HG02938 (cell line): ENCODE measurements at regions not wholly inside any gene's neighbourhood (a gene's known extent, or its start where the extent isn't known, plus 50 kb on each side); places are given as distances from the start of the nearest gene placed in this dataset.

Experiments
- ATAC-seq: cut with Tn5 transposase; IDR thresholded peaks from one replicate; pipeline ENCODE4 v1.9.1; 2021; ENCODE audit warnings: mild to moderate bottlenecking, moderate library complexity; ENCODE audit not compliant: unreplicated experiment

GRCh38 chr20:48212806-48213509 is 427.7 kb upstream of the SULF2 start:
- ATAC-seq, result no peak

- ATAC-seq, result no peak
Observed at GRCh38 chr20:48211847-48212246, 426.6 kb upstream of the SULF2 start.

DNA sequence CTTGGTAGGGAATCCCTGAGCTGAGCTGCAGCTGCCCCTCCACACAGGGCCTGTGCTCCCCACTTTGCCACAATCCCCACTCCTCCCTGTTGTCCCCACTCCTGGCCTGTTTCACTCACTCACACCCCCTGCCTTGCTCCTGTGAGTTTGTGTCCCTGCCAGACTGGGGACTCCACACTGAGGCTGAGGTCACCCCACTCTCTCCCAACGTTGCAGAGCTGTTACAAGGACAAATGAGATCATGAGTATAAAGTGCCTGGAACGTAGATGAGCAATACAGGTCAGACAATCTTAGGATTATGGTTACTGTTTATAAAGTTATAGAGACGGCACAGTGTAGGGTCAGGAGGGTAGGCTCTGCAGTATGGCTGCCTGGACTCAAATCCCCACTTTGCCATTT is 426.0 kb upstream of the SULF2 start:
- no peak for ATAC-seq

GRCh38 chr20:48210111-48211027 is 425.1 kb upstream of the SULF2 start:
- no peak for ATAC-seq

DNA sequence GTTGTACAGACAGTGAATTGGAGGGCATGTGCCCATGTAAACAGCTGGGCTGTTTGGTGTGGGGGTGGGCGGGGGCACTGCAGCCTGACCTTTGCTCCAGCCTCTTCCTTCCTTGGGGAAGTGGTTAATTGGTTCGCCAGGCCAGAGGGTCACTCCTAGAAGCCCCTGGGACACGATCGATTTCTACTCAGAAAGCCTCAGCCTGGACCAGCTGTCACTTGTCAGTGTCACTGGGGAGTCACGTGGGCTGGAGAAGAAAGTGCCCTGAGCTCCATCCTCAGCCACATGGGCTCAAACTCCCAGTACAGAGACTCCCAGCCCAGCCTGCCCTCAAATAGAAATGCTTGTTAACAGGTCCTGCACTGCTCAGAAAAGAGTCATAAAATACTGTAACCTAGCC is 423.8 kb upstream of the SULF2 start:
- no peak for ATAC-seq

GRCh38 chr20:48208176-48208575 is 422.9 kb upstream of the SULF2 start:
- ATAC-seq, result no peak

DNA sequence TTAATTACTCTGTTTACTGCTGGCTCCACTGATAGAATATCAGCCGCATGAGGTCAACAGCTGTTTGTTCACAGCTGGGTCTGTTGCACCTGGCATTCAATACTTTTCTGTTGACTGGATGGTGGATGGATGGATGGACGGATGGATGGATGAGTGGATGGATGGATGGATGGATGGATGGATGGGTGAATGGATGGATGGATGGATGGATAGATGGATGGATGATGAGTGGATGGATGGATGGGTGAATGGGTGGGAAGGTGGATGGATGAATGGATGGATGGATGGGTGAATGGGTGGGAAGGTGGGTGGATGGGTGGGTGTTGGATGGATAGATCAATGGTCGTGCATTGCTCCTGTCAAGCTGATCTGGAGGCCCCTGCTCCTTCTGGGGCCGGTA is 422.2 kb upstream of the SULF2 start:
- ATAC-seq, result no peak

DNA sequence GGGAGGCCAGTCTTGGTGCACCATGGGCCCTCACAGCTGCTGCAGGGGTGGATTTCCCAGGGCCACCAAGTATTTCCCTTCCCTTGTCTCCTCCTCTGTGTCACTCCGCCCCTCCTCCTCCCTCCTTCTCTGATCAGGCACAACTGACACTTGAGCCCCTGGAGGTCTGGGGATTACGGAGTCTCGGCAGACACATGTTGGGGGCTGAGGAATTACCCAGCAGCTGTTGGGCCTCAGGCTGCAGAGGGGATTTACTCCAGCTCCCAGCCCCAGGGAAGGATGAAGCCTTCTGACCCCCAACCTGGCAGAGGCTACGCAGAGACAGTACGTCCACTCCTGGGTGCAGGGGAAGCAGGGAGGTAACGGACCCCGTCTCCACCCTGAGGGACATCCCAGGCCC is 420.5 kb upstream of the SULF2 start:
- no peak for ATAC-seq

DNA sequence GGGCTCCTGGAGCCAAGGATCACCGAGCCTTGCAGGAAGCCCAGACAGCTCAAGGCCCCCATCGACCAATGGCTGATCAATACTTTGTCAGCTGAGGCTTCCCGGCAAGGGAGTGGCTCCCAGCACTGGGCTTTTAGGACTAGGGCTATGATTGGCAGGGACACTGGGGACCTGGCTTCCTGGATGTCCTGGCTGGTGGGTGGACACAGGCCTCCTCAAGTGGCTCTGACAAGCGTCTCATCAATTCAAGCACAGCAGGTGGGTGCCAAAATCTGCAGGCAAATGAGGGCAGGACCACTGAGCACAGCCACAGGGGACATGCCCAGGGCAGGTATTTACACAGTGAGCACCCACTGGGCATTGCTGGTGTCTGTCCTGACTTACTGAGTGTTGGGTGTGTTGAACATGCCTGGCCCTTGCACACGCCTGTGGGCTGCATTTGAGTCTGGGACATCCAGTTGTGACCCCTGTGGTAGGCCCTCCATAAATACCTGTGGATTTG is 420.1 kb upstream of the SULF2 start:
- no peak for ATAC-seq

GRCh38 chr20:48204499-48204898 is 419.2 kb upstream of the SULF2 start:
- no peak for ATAC-seq

GRCh38 chr20:48203252-48203651 is 418.0 kb upstream of the SULF2 start:
- no peak for ATAC-seq

DNA sequence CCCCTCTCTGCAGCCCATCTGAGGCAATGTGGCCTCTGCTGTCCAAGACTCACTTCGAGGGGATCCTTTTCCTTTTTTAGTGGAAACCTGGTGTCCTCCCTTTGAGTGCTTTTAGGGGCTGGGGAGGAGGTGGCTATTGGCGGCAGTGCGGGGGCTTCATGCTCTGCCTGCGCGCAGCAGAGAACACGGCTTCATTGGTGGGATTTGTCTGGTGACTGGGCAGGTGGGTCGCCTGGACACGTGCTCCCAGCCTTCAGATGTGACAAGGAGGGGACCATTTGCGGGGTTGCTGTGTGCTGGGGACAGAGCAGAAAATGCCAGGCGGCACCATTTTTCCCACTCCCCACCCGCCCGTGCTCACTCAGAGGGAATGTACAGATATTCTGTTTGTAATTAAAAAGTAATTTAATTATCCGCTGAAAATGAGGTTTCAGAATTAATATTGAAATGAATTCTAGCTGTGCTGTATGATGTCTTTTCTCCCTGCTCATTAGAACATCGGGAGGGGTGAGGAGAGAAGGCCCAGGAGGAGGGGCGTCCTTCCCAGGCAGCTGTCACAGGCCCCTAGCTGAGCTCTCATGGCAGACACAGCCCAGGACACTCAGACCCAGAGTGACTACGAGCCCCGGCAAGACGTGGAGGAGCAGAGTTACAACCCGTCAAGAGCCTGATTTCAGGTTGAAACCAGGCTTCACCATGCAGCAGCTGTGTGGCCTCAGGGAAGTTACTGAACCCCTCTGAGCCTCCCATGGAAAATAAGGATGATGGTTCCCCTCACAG is 417.2 kb upstream of the SULF2 start:
- no peak for ATAC-seq

DNA sequence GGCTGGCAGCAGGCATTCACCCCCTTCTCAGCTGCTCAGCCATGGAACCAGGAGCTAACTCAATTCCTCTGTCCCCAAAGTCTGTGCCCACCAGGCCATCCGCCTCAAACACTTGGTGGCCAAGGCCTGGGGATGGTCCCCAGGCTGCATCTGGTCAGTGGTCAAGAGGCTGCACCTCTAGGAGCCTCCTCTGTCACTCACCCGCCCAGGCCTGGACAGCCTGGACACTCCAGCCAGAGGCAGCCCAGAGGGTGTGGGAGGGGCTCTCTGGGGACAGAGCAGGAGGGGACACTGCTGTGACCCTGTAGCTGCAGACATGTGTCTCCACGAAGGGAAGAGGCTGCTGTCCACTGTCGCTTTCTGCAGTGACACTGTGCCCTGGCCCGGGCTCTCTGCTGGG is 416.6 kb upstream of the SULF2 start:
- no peak for ATAC-seq

- ATAC-seq, result no peak
Observed at GRCh38 chr20:48201188-48201587, 415.9 kb upstream of the SULF2 start.

- ATAC-seq, result no peak
Observed at GRCh38 chr20:48198929-48199451, 413.7 kb upstream of the SULF2 start.

DNA sequence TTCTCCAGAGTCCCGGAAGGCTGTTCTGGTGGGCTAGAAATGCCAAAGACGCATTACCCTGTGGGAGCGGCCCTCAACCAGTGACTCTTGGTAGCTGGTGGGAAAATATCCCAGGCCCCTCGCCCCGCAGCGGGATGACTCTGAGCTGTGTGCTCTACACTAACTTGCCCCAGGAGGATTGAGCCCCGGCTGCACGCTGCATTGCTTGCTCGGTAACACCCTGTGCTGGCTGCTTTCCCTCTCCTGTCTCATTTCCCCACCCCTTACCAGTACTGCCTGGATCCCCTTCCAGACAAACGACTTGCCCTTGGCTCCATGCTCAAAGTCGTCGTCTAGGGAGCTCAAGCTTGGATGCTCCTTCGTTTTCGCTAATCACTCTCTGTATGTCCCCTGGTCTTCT is 411.8 kb upstream of the SULF2 start:
- no peak for ATAC-seq

DNA sequence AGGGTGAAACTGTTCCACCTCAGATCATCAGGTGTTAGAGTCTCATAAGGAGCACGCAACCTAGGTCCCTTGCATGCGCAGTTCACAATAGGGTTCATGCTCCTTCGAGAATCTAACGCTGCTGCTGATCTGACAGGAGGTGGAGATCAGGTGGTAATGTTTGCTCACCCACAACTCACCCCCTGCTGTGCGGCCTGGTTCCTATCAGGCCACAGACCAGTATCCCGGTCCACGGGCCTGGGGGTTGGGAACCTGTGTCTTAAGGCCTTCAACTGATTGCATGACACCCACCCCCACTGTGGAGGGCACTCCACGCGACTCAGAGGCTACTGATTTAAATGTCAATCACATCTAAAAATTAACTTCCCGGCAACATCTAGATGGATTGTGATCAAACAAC is 411.2 kb upstream of the SULF2 start:
- no peak for ATAC-seq

- no peak for ATAC-seq
Observed at GRCh38 chr20:48196001-48196400, 410.7 kb upstream of the SULF2 start.

- no peak for ATAC-seq
Observed at GRCh38 chr20:48195121-48195870, 410.0 kb upstream of the SULF2 start.

DNA sequence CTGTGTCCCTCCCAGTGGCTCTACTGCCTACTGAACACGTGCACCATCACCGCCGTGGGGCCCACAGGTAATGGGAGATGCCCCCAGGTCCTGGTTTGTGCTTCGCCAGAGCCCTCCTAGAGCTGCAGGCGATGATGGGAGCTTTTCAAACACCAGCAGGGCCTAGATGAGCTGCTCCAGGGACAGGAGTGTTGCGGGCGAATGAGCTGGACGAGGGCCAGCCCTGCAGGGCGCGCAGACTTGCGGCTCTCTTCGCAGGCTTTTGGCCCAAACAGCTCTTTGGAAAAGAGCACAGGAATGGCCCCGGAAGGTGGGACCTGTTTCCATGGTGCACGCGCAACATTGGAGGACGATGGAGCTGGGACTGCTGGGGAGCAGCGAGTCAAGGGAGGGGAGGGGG is 409.3 kb upstream of the SULF2 start:
- ATAC-seq, result no peak
